ENCODE measurements at regions not wholly inside any gene's neighbourhood (a gene's known extent, or its start where the extent isn't known, plus 50 kb on each side); places are given as distances from the start of the nearest gene placed in this dataset.

DNA sequence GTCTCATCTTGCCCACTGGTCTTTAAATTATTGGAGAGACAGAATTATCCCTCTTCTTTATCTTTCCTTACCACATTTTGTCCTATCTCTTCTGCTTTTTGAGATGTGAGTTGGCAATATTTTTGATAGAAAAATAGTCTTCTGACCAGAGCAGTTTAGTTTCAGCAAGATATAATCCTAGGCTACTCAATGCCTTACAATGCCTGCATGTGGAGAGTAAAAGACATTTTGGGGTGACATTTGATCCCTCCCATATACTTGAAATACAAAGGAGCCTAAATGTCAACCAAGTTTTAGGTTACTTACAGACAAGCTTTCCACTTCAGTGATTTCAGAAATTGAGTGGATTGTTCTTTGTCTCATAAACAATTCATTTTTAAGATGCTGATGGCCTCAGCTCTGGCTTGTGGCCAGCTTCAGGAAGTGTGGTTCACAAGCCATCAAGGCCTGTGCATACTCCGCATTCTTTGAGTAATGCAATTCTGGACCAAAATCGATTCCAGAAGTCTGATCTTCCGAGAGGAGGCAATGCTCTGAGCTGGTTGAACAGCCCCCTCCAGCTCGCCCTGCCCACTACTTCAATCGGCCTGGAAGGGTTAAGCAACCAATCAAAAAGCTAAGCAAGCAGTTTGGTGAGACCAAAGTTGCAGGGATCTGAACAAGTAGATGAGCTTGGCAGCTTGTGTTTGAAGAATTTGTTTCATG lies 274.4 kb downstream of the BLID start:
- Mint-ChIP-seq H3K4me1 (peaks cover 13% of the 10 kb centered on the region), H3K27me3 (ENCODE audit: low read depth) (no peaks in the 10 kb centered on the region), H3K4me3 (no peak overlapping the region), H3K36me3 (no peaks in the 10 kb centered on the region), H3K27ac (no peak overlapping the region), H3K9me3 (peaks cover 22% of the 10 kb centered on the region)
- CTCF ChIA-PET, result no interaction called here
- ATAC-seq, result peak; percentile 72
- POLR2A ChIA-PET, result no interaction called here
- peak; percentile 12 for DNase-seq (ENCODE audit: low spot score)
- TF ChIP-seq, protein P1, sequence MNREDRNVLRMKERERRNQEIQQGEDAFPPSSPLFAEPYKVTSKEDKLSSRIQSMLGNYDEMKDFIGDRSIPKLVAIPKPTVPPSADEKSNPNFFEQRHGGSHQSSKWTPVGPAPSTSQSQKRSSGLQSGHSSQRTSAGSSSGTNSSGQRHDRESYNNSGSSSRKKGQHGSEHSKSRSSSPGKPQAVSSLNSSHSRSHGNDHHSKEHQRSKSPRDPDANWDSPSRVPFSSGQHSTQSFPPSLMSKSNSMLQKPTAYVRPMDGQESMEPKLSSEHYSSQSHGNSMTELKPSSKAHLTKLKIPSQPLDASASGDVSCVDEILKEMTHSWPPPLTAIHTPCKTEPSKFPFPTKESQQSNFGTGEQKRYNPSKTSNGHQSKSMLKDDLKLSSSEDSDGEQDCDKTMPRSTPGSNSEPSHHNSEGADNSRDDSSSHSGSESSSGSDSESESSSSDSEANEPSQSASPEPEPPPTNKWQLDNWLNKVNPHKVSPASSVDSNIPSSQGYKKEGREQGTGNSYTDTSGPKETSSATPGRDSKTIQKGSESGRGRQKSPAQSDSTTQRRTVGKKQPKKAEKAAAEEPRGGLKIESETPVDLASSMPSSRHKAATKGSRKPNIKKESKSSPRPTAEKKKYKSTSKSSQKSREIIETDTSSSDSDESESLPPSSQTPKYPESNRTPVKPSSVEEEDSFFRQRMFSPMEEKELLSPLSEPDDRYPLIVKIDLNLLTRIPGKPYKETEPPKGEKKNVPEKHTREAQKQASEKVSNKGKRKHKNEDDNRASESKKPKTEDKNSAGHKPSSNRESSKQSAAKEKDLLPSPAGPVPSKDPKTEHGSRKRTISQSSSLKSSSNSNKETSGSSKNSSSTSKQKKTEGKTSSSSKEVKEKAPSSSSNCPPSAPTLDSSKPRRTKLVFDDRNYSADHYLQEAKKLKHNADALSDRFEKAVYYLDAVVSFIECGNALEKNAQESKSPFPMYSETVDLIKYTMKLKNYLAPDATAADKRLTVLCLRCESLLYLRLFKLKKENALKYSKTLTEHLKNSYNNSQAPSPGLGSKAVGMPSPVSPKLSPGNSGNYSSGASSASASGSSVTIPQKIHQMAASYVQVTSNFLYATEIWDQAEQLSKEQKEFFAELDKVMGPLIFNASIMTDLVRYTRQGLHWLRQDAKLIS (CRISPR knock-in tag; IDR thresholded peaks at IDR 0.05; ENCODE audit: borderline replicate concordance), result no peak
- TF ChIP-seq ZNF121 (CRISPR knock-in tag; IDR thresholded peaks at IDR 0.05), result no peak
- TF ChIP-seq, protein P2, sequence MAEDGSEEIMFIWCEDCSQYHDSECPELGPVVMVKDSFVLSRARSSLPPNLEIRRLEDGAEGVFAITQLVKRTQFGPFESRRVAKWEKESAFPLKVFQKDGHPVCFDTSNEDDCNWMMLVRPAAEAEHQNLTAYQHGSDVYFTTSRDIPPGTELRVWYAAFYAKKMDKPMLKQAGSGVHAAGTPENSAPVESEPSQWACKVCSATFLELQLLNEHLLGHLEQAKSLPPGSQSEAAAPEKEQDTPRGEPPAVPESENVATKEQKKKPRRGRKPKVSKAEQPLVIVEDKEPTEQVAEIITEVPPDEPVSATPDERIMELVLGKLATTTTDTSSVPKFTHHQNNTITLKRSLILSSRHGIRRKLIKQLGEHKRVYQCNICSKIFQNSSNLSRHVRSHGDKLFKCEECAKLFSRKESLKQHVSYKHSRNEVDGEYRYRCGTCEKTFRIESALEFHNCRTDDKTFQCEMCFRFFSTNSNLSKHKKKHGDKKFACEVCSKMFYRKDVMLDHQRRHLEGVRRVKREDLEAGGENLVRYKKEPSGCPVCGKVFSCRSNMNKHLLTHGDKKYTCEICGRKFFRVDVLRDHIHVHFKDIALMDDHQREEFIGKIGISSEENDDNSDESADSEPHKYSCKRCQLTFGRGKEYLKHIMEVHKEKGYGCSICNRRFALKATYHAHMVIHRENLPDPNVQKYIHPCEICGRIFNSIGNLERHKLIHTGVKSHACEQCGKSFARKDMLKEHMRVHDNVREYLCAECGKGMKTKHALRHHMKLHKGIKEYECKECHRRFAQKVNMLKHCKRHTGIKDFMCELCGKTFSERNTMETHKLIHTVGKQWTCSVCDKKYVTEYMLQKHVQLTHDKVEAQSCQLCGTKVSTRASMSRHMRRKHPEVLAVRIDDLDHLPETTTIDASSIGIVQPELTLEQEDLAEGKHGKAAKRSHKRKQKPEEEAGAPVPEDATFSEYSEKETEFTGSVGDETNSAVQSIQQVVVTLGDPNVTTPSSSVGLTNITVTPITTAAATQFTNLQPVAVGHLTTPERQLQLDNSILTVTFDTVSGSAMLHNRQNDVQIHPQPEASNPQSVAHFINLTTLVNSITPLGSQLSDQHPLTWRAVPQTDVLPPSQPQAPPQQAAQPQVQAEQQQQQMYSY (CRISPR knock-in tag; IDR thresholded peaks at IDR 0.05), result no peak
- TF ChIP-seq, protein P3, sequence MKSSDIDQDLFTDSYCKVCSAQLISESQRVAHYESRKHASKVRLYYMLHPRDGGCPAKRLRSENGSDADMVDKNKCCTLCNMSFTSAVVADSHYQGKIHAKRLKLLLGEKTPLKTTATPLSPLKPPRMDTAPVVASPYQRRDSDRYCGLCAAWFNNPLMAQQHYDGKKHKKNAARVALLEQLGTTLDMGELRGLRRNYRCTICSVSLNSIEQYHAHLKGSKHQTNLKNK (CRISPR knock-in tag; IDR thresholded peaks at IDR 0.05), result no peak
- TF ChIP-seq HMGA2 (CRISPR knock-in tag; IDR thresholded peaks at IDR 0.05), result no peak
- TF ChIP-seq, protein P4, sequence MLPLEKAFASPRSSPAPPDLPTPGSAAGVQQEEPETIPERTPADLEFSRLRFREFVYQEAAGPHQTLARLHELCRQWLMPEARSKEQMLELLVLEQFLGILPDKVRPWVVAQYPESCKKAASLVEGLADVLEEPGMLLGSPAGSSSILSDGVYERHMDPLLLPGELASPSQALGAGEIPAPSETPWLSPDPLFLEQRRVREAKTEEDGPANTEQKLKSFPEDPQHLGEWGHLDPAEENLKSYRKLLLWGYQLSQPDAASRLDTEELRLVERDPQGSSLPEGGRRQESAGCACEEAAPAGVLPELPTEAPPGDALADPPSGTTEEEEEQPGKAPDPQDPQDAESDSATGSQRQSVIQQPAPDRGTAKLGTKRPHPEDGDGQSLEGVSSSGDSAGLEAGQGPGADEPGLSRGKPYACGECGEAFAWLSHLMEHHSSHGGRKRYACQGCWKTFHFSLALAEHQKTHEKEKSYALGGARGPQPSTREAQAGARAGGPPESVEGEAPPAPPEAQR (CRISPR knock-in tag; IDR thresholded peaks at IDR 0.05), result no peak
- no peak for TF ChIP-seq ESRRA (CRISPR knock-in tag; IDR thresholded peaks at IDR 0.05; ENCODE audit: borderline replicate concordance)
- no peak for TF ChIP-seq ZNF423 (CRISPR knock-in tag; IDR thresholded peaks at IDR 0.05)
- no peak for TF ChIP-seq ZNF263 (CRISPR knock-in tag; IDR thresholded peaks at IDR 0.05; ENCODE audit: low read depth)
- TF ChIP-seq OVOL2 (CRISPR knock-in tag; IDR thresholded peaks at IDR 0.05; ENCODE audit: borderline replicate concordance), result no peak
- TF ChIP-seq, protein P5, sequence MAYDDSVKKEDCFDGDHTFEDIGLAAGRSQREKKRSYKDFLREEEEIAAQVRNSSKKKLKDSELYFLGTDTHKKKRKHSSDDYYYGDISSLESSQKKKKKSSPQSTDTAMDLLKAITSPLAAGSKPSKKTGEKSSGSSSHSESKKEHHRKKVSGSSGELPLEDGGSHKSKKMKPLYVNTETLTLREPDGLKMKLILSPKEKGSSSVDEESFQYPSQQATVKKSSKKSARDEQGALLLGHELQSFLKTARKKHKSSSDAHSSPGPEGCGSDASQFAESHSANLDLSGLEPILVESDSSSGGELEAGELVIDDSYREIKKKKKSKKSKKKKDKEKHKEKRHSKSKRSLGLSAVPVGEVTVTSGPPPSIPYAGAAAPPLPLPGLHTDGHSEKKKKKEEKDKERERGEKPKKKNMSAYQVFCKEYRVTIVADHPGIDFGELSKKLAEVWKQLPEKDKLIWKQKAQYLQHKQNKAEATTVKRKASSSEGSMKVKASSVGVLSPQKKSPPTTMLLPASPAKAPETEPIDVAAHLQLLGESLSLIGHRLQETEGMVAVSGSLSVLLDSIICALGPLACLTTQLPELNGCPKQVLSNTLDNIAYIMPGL (CRISPR knock-in tag; IDR thresholded peaks at IDR 0.05), result no peak
- no peak for TF ChIP-seq ATF1 (CRISPR knock-in tag; IDR thresholded peaks at IDR 0.05)
- no peak for TF ChIP-seq FOXJ3 (CRISPR knock-in tag; IDR thresholded peaks at IDR 0.05; ENCODE audit: borderline replicate concordance)
- TF ChIP-seq CREB1 (CRISPR knock-in tag; IDR thresholded peaks at IDR 0.05), result no peak
- no peak for TF ChIP-seq MXD4 (CRISPR knock-in tag; IDR thresholded peaks at IDR 0.05; ENCODE audit: borderline replicate concordance)
- TF ChIP-seq, protein P6, sequence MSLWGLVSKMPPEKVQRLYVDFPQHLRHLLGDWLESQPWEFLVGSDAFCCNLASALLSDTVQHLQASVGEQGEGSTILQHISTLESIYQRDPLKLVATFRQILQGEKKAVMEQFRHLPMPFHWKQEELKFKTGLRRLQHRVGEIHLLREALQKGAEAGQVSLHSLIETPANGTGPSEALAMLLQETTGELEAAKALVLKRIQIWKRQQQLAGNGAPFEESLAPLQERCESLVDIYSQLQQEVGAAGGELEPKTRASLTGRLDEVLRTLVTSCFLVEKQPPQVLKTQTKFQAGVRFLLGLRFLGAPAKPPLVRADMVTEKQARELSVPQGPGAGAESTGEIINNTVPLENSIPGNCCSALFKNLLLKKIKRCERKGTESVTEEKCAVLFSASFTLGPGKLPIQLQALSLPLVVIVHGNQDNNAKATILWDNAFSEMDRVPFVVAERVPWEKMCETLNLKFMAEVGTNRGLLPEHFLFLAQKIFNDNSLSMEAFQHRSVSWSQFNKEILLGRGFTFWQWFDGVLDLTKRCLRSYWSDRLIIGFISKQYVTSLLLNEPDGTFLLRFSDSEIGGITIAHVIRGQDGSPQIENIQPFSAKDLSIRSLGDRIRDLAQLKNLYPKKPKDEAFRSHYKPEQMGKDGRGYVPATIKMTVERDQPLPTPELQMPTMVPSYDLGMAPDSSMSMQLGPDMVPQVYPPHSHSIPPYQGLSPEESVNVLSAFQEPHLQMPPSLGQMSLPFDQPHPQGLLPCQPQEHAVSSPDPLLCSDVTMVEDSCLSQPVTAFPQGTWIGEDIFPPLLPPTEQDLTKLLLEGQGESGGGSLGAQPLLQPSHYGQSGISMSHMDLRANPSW (CRISPR knock-in tag; conservative IDR thresholded peaks at IDR 0.05; ENCODE audit: low read depth), result no peak
- TF ChIP-seq, protein P7, sequence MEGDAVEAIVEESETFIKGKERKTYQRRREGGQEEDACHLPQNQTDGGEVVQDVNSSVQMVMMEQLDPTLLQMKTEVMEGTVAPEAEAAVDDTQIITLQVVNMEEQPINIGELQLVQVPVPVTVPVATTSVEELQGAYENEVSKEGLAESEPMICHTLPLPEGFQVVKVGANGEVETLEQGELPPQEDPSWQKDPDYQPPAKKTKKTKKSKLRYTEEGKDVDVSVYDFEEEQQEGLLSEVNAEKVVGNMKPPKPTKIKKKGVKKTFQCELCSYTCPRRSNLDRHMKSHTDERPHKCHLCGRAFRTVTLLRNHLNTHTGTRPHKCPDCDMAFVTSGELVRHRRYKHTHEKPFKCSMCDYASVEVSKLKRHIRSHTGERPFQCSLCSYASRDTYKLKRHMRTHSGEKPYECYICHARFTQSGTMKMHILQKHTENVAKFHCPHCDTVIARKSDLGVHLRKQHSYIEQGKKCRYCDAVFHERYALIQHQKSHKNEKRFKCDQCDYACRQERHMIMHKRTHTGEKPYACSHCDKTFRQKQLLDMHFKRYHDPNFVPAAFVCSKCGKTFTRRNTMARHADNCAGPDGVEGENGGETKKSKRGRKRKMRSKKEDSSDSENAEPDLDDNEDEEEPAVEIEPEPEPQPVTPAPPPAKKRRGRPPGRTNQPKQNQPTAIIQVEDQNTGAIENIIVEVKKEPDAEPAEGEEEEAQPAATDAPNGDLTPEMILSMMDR (IDR thresholded peaks at IDR 0.05), result no peak
- no peak for TF ChIP-seq TEAD4 (CRISPR knock-in tag; IDR thresholded peaks at IDR 0.05)
- no peak for TF ChIP-seq ZNF671 (CRISPR knock-in tag; IDR thresholded peaks at IDR 0.05)
